ENCODE measurements at regions not wholly inside any gene's neighbourhood (a gene's known extent, or its start where the extent isn't known, plus 50 kb on each side); places are given as distances from the start of the nearest gene placed in this dataset.

DNA sequence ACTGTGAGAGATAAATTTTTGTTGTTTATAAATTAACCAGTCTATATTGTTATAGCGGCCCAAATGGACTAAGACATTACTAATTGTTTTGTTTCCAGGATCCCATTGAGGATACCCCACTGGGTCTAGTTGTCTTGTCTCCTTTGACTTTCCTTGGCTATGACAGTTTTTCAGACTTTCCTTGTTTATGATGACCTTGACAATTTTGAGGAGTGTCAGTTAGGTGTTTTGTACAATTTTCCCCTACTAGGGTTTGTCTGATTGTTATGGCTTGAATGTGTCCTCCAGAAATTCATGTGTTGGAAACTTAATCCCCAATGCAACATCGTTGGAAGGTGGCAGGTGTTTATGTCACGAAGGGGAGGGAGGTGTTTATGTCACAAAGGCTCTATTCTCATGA lies 89.6 kb upstream of the PITX2 start:
- TF ChIP-seq CTCF (optimal IDR thresholded peaks at IDR 0.05 in 1 of 3, IDR thresholded peaks at IDR 0.05 in 1 of 3, conservative IDR thresholded peaks at IDR 0.05 in 1 of 3; ENCODE audit: extremely low read depth in 1 of 3, insufficient read depth in 2 of 3, low read length in 3 of 3) (no peak), EZH2 (IDR thresholded peaks at IDR 0.05; ENCODE audit: low read length) (no peak)

Measured in keratinocyte (primary cell).